K562 (cell line): ENCODE measurements at regions not wholly inside any gene's neighbourhood (a gene's known extent, or its start where the extent isn't known, plus 50 kb on each side); places are given as distances from the start of the nearest gene placed in this dataset.

ENCODE experiments used
- ATAC-seq: fragments of 200-7000 bp; cut with Tn5 transposase; 3 replicates; pipeline ENCODE4 v1.9.1; 2020; ENCODE audit warnings: moderate library complexity
- BruUV-seq: library from RNA; stranded (reverse); fragments of 400-500 nt; replicated peaks from 2 replicates; lab custom pipeline; 2021; lab: Mats Ljungman, UMichigan
- CTCF ChIA-PET: fragments of 300-600 bp; formaldehyde crosslinking; extraction: SDS; loops from one replicate; lab custom pipeline; 2021; ENCODE audit warnings: low intra/inter-chr PET ratio; lab: Yijun Ruan, JAX
- POLR2A ChIA-PET: fragments of 300-600, 350-650 bp; sonication (Branson Sonifier 250); formaldehyde crosslinking; extraction: SDS; loops from one replicate; lab custom pipeline; 2021; ENCODE audit warnings: antibody characterized with exemption, inconsistent platforms; lab: Yijun Ruan, JAX
- DNase-seq, 4 experiments: peaks; one replicate each; pipeline versions ENCODE4 v3.0.0 to v3.0.0-alpha.2; 2011 to 2018; ENCODE audit warnings: low spot score in 3 of 4, mixed read lengths in 3 of 4; ENCODE audit errors: extremely low read depth in 1 of 4
- FAIRE-seq: peaks from 2 replicates; lab custom pipeline; 2011; peaks lifted over from hg19 to GRCh38; lab: Jason Lieb, UNC
- H2AFZ ChIP-seq: 2 replicates; pipeline ENCODE4 v1.6.0; 2011; ENCODE audit warnings: low read depth, low read length, control low read depth, inconsistent platforms
- H3K27ac ChIP-seq: fragments of 200-600 bp; 3 replicates; pipeline ENCODE4 v1.8.0; 2011; ENCODE audit warnings: low read depth, mild to moderate bottlenecking, control low read depth, inconsistent platforms, low read length, moderate library complexity, mixed read lengths; ENCODE audit errors: extremely low read depth
- H3K27me3 ChIP-seq, 2 experiments: fragments of 300-600 bp in 1 of 2; 2 replicates in 1 of 2; 3 replicates in 1 of 2; pipeline versions ENCODE4 v1.6.0 to v1.8.0; 2011; ENCODE audit warnings: inconsistent platforms in 2 of 2, low read length in 2 of 2, mild to moderate bottlenecking in 1 of 2, mixed read lengths in 1 of 2, moderate library complexity in 1 of 2; ENCODE audit not compliant: control insufficient read depth in 2 of 2, insufficient read depth in 2 of 2
- H3K36me3 ChIP-seq: fragments of 300-600 bp; 3 replicates; pipeline ENCODE4 v1.8.0; 2011; ENCODE audit warnings: mild to moderate bottlenecking, low read length, inconsistent platforms; ENCODE audit not compliant: control insufficient read depth, insufficient read depth
- H3K4me1 ChIP-seq, 2 experiments: fragments of 200-600 bp in 1 of 2; replicated peaks in 1 of 2; 2 replicates in 1 of 2; 3 replicates in 1 of 2; pipeline versions ENCODE4 v1.5.1 to v1.8.0; 2011; ENCODE audit warnings: inconsistent platforms in 2 of 2, low read length in 2 of 2, mild to moderate bottlenecking in 1 of 2, mixed read lengths in 1 of 2, moderate library complexity in 1 of 2; ENCODE audit not compliant: control insufficient read depth in 2 of 2, insufficient read depth in 2 of 2
- H3K4me2 ChIP-seq: 2 replicates; pipeline ENCODE4 v1.6.1; 2011; ENCODE audit warnings: low read length, control low read depth, inconsistent platforms, mixed read lengths; ENCODE audit not compliant: insufficient read depth
- H3K4me3 ChIP-seq: fragments of 200-600 bp; sonication (generic), shearing (Covaris generic); 2 replicates; pipeline ENCODE4 v1.5.1; 2016; ENCODE audit warnings: control low read depth, inconsistent platforms
- H3K79me2 ChIP-seq: fragments of 200-600 bp; 3 replicates; pipeline ENCODE4 v1.8.0; 2011; ENCODE audit warnings: low read length, inconsistent platforms; ENCODE audit not compliant: control insufficient read depth, insufficient read depth
- H3K9ac ChIP-seq, 2 experiments: 2 replicates each; pipeline versions ENCODE4 v1.6.0 to v1.6.1; 2011; ENCODE audit warnings: low read depth in 2 of 2, low read length in 2 of 2, control low read depth in 1 of 2, inconsistent platforms in 1 of 2, mild to moderate bottlenecking in 1 of 2, mixed read lengths in 1 of 2; ENCODE audit not compliant: insufficient read depth in 1 of 2
- H3K9me1 ChIP-seq: one replicate; pipeline ENCODE4 v1.6.0; 2011; ENCODE audit warnings: inconsistent platforms, mild to moderate bottlenecking, low read length, moderate library complexity; ENCODE audit not compliant: control insufficient read depth, insufficient read depth
- H3K9me3 ChIP-seq: replicated peaks from 2 replicates; pipeline ENCODE4 v1.5.1; 2011; ENCODE audit warnings: low read depth, low read length, inconsistent platforms; ENCODE audit not compliant: control insufficient read depth, insufficient read depth
- H4K20me1 ChIP-seq: replicated peaks from 2 replicates; pipeline ENCODE4 v1.6.1; 2011; ENCODE audit warnings: low read length, inconsistent platforms, mixed read lengths; ENCODE audit not compliant: control insufficient read depth, insufficient read depth
- ARID1B ChIP-seq: fragments of 450-650 bp; IDR thresholded peaks from 2 replicates; pipeline ENCODE4 v1.6.1; 2016; ENCODE audit warnings: antibody characterized with exemption, mild to moderate bottlenecking, inconsistent platforms
- ATF2 ChIP-seq: sonication (generic); formaldehyde crosslinking; IDR thresholded peaks from 2 replicates; pipeline ENCODE4 v1.8.1; 2022; ENCODE audit warnings: missing genetic modification reagents
- CBX8 ChIP-seq: fragments of 200-600 bp; sonication (generic); IDR thresholded peaks from 2 replicates; pipeline ENCODE4 v1.6.1; 2012; ENCODE audit warnings: borderline replicate concordance, mixed run types, low read depth, mild to moderate bottlenecking, moderate library complexity, mixed read lengths, low read length, control low read depth, inconsistent platforms; ENCODE audit not compliant: poor library complexity, severe bottlenecking; ENCODE audit errors: extremely low read depth
- ESRRB ChIP-seq: fragments of 250-450 bp; sonication (Bioruptor Pico); IDR thresholded peaks from 2 replicates; pipeline ENCODE4 v1.5.0; 2020; ENCODE audit warnings: mild to moderate bottlenecking, moderate library complexity, borderline replicate concordance
- GATAD2A ChIP-seq: fragments of 450-650 bp; IDR thresholded peaks from 2 replicates; pipeline ENCODE4 v1.6.1; 2017
- HIVEP1 ChIP-seq: fragments of 250-450 bp; sonication (Bioruptor Pico); IDR thresholded peaks from 2 replicates; pipeline ENCODE4 v1.4.0; 2020; ENCODE audit warnings: mild to moderate bottlenecking
- RREB1 ChIP-seq: fragments of 250-450 bp; sonication (Bioruptor Pico); IDR thresholded peaks from 2 replicates; pipeline ENCODE4 v1.4.0; 2020
- ZNF41 ChIP-seq: fragments of 250-450 bp; sonication (Bioruptor Pico); conservative IDR thresholded peaks from 2 replicates; pipeline ENCODE4 v1.4.0; 2020; ENCODE audit warnings: mild to moderate bottlenecking
- WGBS: fragments of 100-300 bp; shearing (Covaris generic); methylation state at CpG from one replicate; pipeline ENCODE4 v1.1.6; 2016; ENCODE audit warnings: low coverage, mixed read lengths; ENCODE audit not compliant: insufficient coverage; ENCODE audit errors: missing lambda C conversion rate; 5-methylcytosine and 5-hydroxymethylcytosine counted together
- in situ Hi-C: fragments of 300-500 bp; cut with MboI; formaldehyde crosslinking; loops from 4 replicates; pipeline ENCODE4 v1.15.0; 2018; ENCODE audit warnings: inconsistent platforms, mixed read lengths
- intact Hi-C: fragments of 100-400 bp; cut with micrococcal nuclease; formaldehyde crosslinking; loops from 2 replicates; pipeline ENCODE4 v1.14.2; 2022

GRCh38 chr20:7754102-7754501 lies 186.2 kb downstream of the HAO1 start (continued):
- no peak for TF ChIP-seq RREB1 (CRISPR knock-in tag)
- no peak for TF ChIP-seq ATF2 (CRISPR knock-in tag)

GRCh38 chr20:7758406-7758805 lies 181.9 kb downstream of the HAO1 start:
- no peak for ATAC-seq
- no peak for DNase-seq
- H3K27ac ChIP-seq, result no peak overlapping the region
- ChIA-PET CTCF (no interaction called here), POLR2A (no interaction called here)
- no peak overlapping the region for H3K9ac ChIP-seq
- H3K27me3 ChIP-seq, result no peaks in the 10 kb centered on the region
- H3K9me1 ChIP-seq, result no peaks in the 10 kb centered on the region
- no peaks in the 10 kb centered on the region for H3K9me3 ChIP-seq
- H3K4me2 ChIP-seq, result no peak overlapping the region
- 0% methylated on average over 3 of the region's 3 CpGs for WGBS
- no TSS peak for BruUV-seq
- in situ Hi-C loops, result no loop called here
- H3K79me2 ChIP-seq, result no peaks in the 10 kb centered on the region
- no peak for FAIRE-seq
- no peaks in the 10 kb centered on the region for H4K20me1 ChIP-seq
- no peak overlapping the region for H2AFZ ChIP-seq
- intact Hi-C loops, result no loop called here
- H3K4me3 ChIP-seq, result no peak overlapping the region
- H3K36me3 ChIP-seq, result no peaks in the 10 kb centered on the region
- no peaks in the 10 kb centered on the region for H3K4me1 ChIP-seq
- TF ChIP-seq HIVEP1 (CRISPR knock-in tag) (no peak), CBX8 (no peak), GATAD2A (no peak), ARID1B (no peak), ESRRB (no peak), ZNF41 (CRISPR knock-in tag) (no peak)
